Fibroblast of skin of left quadriceps (primary cell): ENCODE measurements at regions not wholly inside any gene's neighbourhood (a gene's known extent, or its start where the extent isn't known, plus 50 kb on each side); places are given as distances from the start of the nearest gene placed in this dataset.
A peak's percentile ranks its signal among the peaks of the same experiment; 100 is the strongest.
"Not testable (repeated sequence)": the region's sequence is repeated elsewhere in the genome, so short reads cannot be mapped to it uniquely, and the experiment has no call there.

Experiments used
- DNase-seq, 2 experiments: peaks; one replicate each; pipeline ENCODE4 v3.0.0-alpha.2; 2013; ENCODE audit warnings: low read depth in 2 of 2

GRCh38 chrX:125198546-125198945 lies 121.1 kb upstream of the TEX13C start:
- DNase-seq, result no peak

GRCh38 chrX:125202591-125203248 lies 117.0 kb upstream of the TEX13C start:
- no peak for DNase-seq

- DNase-seq, result no peak
Observed at GRCh38 chrX:125203365-125203736, 116.3 kb upstream of the TEX13C start.

- peak; percentile 23 to 32 for DNase-seq
Observed at GRCh38 chrX:125203737-125204578, 115.7 kb upstream of the TEX13C start.

GRCh38 chrX:125204681-125205132 lies 115.0 kb upstream of the TEX13C start:
- no peak for DNase-seq

GRCh38 chrX:125205133-125205917 lies 114.3 kb upstream of the TEX13C start:
- peak; percentile 33 to 34 for DNase-seq

GRCh38 chrX:125205918-125206665 lies 113.6 kb upstream of the TEX13C start:
- peak in 1 of 2 experiments; percentile 0 for DNase-seq

- no peak for DNase-seq
Observed at GRCh38 chrX:125210146-125210545, 109.5 kb upstream of the TEX13C start.

GRCh38 chrX:125219852-125220251 lies 99.8 kb upstream of the TEX13C start:
- DNase-seq, result no peak

GRCh38 chrX:125236955-125237354 lies 82.7 kb upstream of the TEX13C start:
- DNase-seq, result no peak

- DNase-seq, result no peak
Observed at GRCh38 chrX:125248931-125249330, 70.7 kb upstream of the TEX13C start.

- DNase-seq, result not testable (repeated sequence)
Observed at GRCh38 chrX:125255759-125256158, 63.9 kb upstream of the TEX13C start.

GRCh38 chrX:125262836-125263235 lies 56.8 kb upstream of the TEX13C start:
- no peak for DNase-seq

GRCh38 chrX:125266153-125266660 lies 53.5 kb upstream of the TEX13C start:
- no peak for DNase-seq
